ENCODE measurements at regions not wholly inside any gene's neighbourhood (a gene's known extent, or its start where the extent isn't known, plus 50 kb on each side); places are given as distances from the start of the nearest gene placed in this dataset.
A peak's percentile ranks its signal among the peaks of the same experiment; 100 is the strongest.

DNA sequence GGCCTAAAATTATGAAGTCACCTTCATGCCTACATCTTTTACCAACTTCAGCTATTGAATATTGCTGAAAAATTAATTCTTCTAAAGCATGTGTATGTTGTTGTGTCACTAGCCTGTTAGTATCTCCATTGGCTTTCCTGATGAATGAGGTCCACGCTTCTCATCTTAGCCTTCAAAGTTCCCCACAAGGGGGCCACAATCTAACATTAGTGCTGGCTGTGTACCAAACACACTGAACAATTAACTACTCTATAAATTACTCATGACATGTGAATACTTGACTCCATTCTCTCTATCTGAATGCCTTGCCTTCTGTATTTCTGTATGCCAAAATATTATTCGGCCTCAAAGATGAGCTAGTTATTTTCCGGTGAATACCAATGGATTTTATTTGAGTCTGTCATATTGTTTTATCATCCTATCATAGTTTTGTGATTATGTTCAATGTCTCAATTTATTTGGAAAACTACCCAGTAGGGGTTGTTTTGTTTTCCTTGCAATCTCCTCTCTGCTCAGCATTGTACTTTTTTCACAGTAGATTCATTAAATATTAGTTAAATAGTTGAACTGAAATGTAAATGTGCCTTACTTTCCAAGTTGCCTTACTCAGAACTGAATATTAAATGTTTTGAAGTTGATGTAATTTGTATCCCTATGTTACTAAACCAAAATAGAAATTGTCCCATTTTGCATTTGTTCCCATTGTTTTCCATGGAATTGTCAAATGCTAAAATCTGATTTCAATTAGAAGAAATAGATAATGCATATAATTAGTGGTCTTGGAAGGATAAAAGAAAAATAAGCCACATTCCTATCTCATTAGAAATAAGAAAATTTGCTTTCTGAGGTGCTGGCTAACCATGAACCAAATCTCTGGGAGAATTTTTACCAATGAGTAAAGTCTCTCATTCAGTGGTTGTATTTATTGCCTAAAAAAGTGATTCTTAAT, 208.4 kb upstream of the COL3A1 start:
- no peak overlapping the region for H3K4me3 ChIP-seq (ENCODE audit: low read length)
- TF ChIP-seq, protein P1, sequence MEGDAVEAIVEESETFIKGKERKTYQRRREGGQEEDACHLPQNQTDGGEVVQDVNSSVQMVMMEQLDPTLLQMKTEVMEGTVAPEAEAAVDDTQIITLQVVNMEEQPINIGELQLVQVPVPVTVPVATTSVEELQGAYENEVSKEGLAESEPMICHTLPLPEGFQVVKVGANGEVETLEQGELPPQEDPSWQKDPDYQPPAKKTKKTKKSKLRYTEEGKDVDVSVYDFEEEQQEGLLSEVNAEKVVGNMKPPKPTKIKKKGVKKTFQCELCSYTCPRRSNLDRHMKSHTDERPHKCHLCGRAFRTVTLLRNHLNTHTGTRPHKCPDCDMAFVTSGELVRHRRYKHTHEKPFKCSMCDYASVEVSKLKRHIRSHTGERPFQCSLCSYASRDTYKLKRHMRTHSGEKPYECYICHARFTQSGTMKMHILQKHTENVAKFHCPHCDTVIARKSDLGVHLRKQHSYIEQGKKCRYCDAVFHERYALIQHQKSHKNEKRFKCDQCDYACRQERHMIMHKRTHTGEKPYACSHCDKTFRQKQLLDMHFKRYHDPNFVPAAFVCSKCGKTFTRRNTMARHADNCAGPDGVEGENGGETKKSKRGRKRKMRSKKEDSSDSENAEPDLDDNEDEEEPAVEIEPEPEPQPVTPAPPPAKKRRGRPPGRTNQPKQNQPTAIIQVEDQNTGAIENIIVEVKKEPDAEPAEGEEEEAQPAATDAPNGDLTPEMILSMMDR (IDR thresholded peaks at IDR 0.05; ENCODE audit: insufficient read depth, low read depth, low read length, missing control alignments): peak; percentile 47
- peak; percentile 74 for DNase-seq (ENCODE audit: low read depth)

- TF ChIP-seq, protein P1 (IDR thresholded peaks at IDR 0.05; ENCODE audit: insufficient read depth, low read depth, low read length, missing control alignments): no peak
- DNase-seq (ENCODE audit: low read depth): no peak
- H3K4me3 ChIP-seq (ENCODE audit: low read length): no peak overlapping the region
Observed at GRCh38 chr2:188766471-188766856, 207.7 kb upstream of the COL3A1 start.

GRCh38 chr2:188767176-188767575, 207.0 kb upstream of the COL3A1 start:
- no peak for DNase-seq (ENCODE audit: low read depth)
- TF ChIP-seq, protein P1 (IDR thresholded peaks at IDR 0.05; ENCODE audit: insufficient read depth, low read depth, low read length, missing control alignments): no peak
- no peak overlapping the region for H3K4me3 ChIP-seq (ENCODE audit: low read length)

GRCh38 chr2:188770296-188770695, 203.9 kb upstream of the COL3A1 start:
- TF ChIP-seq, protein P1 (IDR thresholded peaks at IDR 0.05; ENCODE audit: insufficient read depth, low read depth, low read length, missing control alignments): no peak
- no peak for DNase-seq (ENCODE audit: low read depth)
- no peak overlapping the region for H3K4me3 ChIP-seq (ENCODE audit: low read length)

GRCh38 chr2:188773075-188773474, 201.1 kb upstream of the COL3A1 start:
- peak; percentile 86 for DNase-seq (ENCODE audit: low read depth)
- no peak overlapping the region for H3K4me3 ChIP-seq (ENCODE audit: low read length)
- TF ChIP-seq, protein P1 (IDR thresholded peaks at IDR 0.05; ENCODE audit: insufficient read depth, low read depth, low read length, missing control alignments): no peak

DNA sequence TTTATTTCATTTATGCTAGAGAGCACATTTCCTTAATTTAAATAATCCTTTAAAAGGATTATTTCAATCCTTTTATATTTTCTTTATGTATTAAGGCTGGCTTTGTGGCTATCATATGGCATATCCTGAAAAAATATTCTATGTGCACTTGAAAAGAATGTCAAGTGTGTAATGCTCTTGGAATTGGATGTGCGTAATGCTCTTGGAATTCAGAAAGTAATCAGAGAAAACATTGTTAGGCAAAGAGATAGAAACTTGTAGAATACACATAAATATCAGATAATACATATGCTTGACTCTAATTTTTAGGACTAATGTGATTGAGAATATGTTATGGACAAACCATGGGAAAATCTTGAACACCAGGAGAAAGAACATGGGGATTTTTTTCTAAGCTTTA, 197.5 kb upstream of the COL3A1 start:
- H3K4me3 ChIP-seq (ENCODE audit: low read length): no peak overlapping the region
- peak; percentile 67 for DNase-seq (ENCODE audit: low read depth)
- TF ChIP-seq, protein P1 (IDR thresholded peaks at IDR 0.05; ENCODE audit: insufficient read depth, low read depth, low read length, missing control alignments): no peak

Measured in epithelial cell of esophagus (primary cell).